Subcutaneous abdominal adipose tissue (tissue), 5 donors: ENCODE measurements at regions not wholly inside any gene's neighbourhood (a gene's known extent, or its start where the extent isn't known, plus 50 kb on each side); places are given as distances from the start of the nearest gene placed in this dataset.

Experiments
- H3K27ac ChIP-seq: one replicate; pipeline ENCODE4 v1.7.0; 2013; ENCODE audit warnings: low read depth, mild to moderate bottlenecking, inconsistent platforms, low read length, moderate library complexity
- H3K27me3 ChIP-seq, 5 donors: one replicate each; pipeline ENCODE4 v1.7.0; 2013; ENCODE audit warnings: low read length in 5 of 5, inconsistent platforms in 1 of 5; ENCODE audit not compliant: control insufficient read depth in 5 of 5, insufficient read depth in 4 of 5
- H3K36me3 ChIP-seq, 5 donors: one replicate each; pipeline ENCODE4 v1.7.0; 2013; ENCODE audit warnings: low read length in 5 of 5; ENCODE audit not compliant: control insufficient read depth in 5 of 5, insufficient read depth in 5 of 5
- H3K4me1 ChIP-seq, 5 donors: one replicate each; pipeline ENCODE4 v1.7.0; 2013; ENCODE audit warnings: low read length in 5 of 5, mild to moderate bottlenecking in 3 of 5, moderate library complexity in 1 of 5; ENCODE audit not compliant: control insufficient read depth in 5 of 5, insufficient read depth in 5 of 5
- H3K4me3 ChIP-seq, 5 donors: one replicate each; pipeline ENCODE4 v1.7.0; 2013; ENCODE audit warnings: low read length in 5 of 5, low read depth in 1 of 5
- H3K9ac ChIP-seq, 5 donors: one replicate each; pipeline ENCODE4 v1.7.0; 2013; ENCODE audit warnings: low read length in 5 of 5, mild to moderate bottlenecking in 4 of 5, moderate library complexity in 3 of 5
- H3K9me3 ChIP-seq, 5 donors: one replicate each; pipeline ENCODE4 v1.7.0; 2013; ENCODE audit warnings: low read length in 5 of 5; ENCODE audit not compliant: control insufficient read depth in 5 of 5
- donor health status: healthy.
- donor health status: healthy.
- donor health status: healthy.
- donor health status: healthy.
- donor health status: healthy.

- Histone ChIP-seq H3K9ac (no peak overlapping the region), H3K9me3 (no peaks in the 10 kb centered on the region), H3K4me3 (no peak overlapping the region), H3K36me3 (no peaks in the 10 kb centered on the region), H3K4me1 (peaks cover 2 to 24% (median 14%) of the 10 kb centered on the region in 5 donors), H3K27ac (no peak overlapping the region), H3K27me3 (no peaks in the 10 kb centered on the region)
Observed at GRCh38 chr11:10938650-10939387, 81.0 kb upstream of the ZBED5 start.

- Histone ChIP-seq H3K36me3 (no peaks in the 10 kb centered on the region), H3K4me3 (no peak overlapping the region), H3K9me3 (no peaks in the 10 kb centered on the region), H3K4me1 (peaks cover 2 to 19% (median 14%) of the 10 kb centered on the region in 5 donors), H3K27me3 (no peaks in the 10 kb centered on the region), H3K9ac (no peak overlapping the region), H3K27ac (no peak overlapping the region)
Observed at GRCh38 chr11:10938231-10938630, 80.4 kb upstream of the ZBED5 start.

- no peaks in the 10 kb centered on the region for H3K36me3 ChIP-seq
- peaks cover 2 to 19% (median 14%) of the 10 kb centered on the region in 5 donors for H3K4me1 ChIP-seq
- no peak overlapping the region for H3K9ac ChIP-seq
- no peak overlapping the region for H3K4me3 ChIP-seq
- no peak overlapping the region for H3K27ac ChIP-seq
- H3K9me3 ChIP-seq, result no peaks in the 10 kb centered on the region
- no peaks in the 10 kb centered on the region for H3K27me3 ChIP-seq
Observed at GRCh38 chr11:10937385-10937771, 79.5 kb upstream of the ZBED5 start.

- no peak overlapping the region for H3K9ac ChIP-seq
- H3K27ac ChIP-seq, result no peak overlapping the region
- no peaks in the 10 kb centered on the region for H3K36me3 ChIP-seq
- peaks cover 2 to 19% (median 18%) of the 10 kb centered on the region in 5 donors for H3K4me1 ChIP-seq
- no peaks in the 10 kb centered on the region for H3K9me3 ChIP-seq
- H3K4me3 ChIP-seq, result no peak overlapping the region
- no peaks in the 10 kb centered on the region for H3K27me3 ChIP-seq
Observed at GRCh38 chr11:10936626-10937384, 79.0 kb upstream of the ZBED5 start.

- H3K4me3 ChIP-seq, result no peak overlapping the region
- H3K9ac ChIP-seq, result no peak overlapping the region
- no peaks in the 10 kb centered on the region for H3K36me3 ChIP-seq
- no peak overlapping the region for H3K27ac ChIP-seq
- H3K4me1 ChIP-seq, result peaks cover 2 to 29% (median 15%) of the 10 kb centered on the region in 5 donors
- H3K9me3 ChIP-seq, result no peaks in the 10 kb centered on the region
- H3K27me3 ChIP-seq, result no peaks in the 10 kb centered on the region
Observed at GRCh38 chr11:10935015-10935559, 77.2 kb upstream of the ZBED5 start.

- peak overlapping the region; percentile 71 for H3K27ac ChIP-seq
- H3K9ac ChIP-seq, result peak overlapping the region; percentile 40 to 76 (median 67)
- H3K4me3 ChIP-seq, result peak overlapping the region; percentile 65 to 85 (median 70)
- H3K4me1 ChIP-seq, result peaks cover 2 to 29% (median 15%) of the 10 kb centered on the region in 5 donors
- H3K9me3 ChIP-seq, result no peaks in the 10 kb centered on the region
- no peaks in the 10 kb centered on the region for H3K27me3 ChIP-seq
- H3K36me3 ChIP-seq, result no peaks in the 10 kb centered on the region
Observed at GRCh38 chr11:10934293-10934860, 76.5 kb upstream of the ZBED5 start.

- Histone ChIP-seq H3K27me3 (no peaks in the 10 kb centered on the region), H3K9ac (peak overlapping the region; percentile 40 to 76 (median 67)), H3K9me3 (no peaks in the 10 kb centered on the region), H3K4me1 (peaks cover 2 to 29% (median 15%) of the 10 kb centered on the region in 5 donors), H3K4me3 (peak overlapping the region; percentile 65 to 85 (median 70)), H3K36me3 (no peaks in the 10 kb centered on the region), H3K27ac (peak overlapping the region; percentile 71)
Observed at GRCh38 chr11:10933455-10934292, 75.8 kb upstream of the ZBED5 start.

- H3K36me3 ChIP-seq, result no peaks in the 10 kb centered on the region
Observed at GRCh38 chr11:10932976-10933375, 75.1 kb upstream of the ZBED5 start.

More at GRCh38 chr11:10932976-10933375, 75.1 kb upstream of the ZBED5 start:
- Histone ChIP-seq H3K4me3 (no peak overlapping the region), H3K4me1 (peaks cover 2 to 29% (median 20%) of the 10 kb centered on the region in 5 donors), H3K27ac (no peak overlapping the region), H3K9me3 (no peaks in the 10 kb centered on the region), H3K27me3 (no peaks in the 10 kb centered on the region), H3K9ac (no peak overlapping the region)
